ENCODE measurements at regions not wholly inside any gene's neighbourhood (a gene's known extent, or its start where the extent isn't known, plus 50 kb on each side); places are given as distances from the start of the nearest gene placed in this dataset.

DNA sequence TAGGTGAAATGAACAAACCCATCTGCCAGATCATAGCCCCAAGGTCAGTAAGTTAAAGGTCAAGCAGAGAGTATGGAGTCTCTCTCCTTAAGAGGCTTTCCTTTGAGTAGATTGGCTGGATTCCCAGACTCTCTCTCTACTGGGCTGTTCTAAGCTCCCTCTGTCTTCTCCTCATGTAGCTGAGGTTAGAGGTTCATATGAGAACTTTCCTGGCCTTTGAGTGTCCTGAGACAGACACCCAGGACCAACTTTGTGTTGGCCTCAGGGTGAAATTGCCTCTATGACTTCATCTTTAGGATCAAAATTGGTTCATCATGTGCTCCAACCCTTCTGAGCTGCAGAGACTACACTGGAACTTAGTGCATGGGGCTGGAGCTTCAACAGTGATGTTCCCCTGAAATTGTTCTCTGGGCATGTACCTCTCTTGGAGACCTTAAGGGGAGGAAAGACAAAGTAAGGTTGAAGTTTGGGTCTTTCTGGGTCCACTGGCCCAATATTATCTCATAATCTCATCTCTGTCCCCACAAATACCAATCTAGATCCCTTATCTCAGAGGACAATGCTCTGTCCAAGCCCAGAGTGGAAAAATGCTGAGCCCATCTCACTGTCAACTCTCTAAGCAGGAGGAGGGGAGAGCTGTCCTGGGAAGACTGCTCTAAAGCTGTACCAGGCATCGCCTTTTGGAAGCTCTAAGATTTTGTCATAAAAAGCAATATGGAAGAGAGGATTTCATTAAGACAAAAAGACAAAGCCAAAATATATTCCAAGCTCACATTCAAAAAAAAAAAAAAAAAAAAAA is 177.3 kb upstream of the ARL4C start:
- DNase-seq: no peak

DNA sequence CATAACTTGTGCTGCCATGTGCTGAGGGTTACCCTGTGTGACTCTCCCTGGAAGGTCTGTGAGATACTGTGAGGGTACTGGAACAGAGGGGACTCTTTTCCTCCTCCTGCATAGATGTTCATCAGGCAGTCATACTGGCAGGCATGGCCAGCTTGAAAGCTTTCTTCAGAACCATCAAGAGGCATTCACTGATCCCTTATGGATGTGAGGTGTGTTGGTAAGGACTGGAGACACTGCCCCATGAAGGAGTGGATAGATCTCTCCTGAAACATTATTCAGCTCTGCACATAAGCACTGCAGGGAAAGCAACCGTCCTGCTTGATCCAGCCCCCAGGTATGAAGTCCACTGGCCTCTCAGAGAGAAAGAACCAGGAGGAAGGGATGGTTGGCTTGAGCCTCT is 176.6 kb upstream of the ARL4C start:
- DNase-seq: no peak

DNA sequence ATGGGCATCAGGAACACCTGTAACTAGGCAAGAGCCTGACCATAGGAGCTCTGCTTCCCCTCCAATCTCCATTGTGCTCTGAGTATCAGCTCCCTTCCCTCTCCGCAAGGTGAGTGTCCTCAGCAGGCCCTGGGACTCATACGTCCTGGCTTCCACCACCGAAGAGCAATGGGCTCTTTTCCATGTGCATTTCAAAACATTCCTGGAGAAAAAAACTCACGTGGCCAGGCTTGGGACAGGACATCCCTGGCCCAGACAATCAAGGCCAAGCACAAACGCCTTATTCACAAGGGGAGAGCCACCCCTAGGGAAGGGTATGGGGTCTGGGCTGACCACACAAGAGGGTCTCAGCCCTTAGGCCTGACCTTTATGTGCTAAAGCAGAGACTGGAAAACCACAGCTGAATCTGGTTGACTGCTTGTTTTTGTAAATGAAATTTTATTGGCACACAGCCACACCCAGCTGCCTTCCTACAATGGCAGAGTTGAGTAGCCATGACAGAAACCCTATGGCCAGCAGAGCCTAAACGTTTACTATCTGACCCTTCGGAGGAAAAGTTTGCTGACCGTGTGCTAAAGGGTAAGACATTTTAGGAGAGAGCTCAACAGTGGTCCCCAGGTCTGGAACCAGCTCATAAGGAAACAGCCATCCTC is 175.7 kb upstream of the ARL4C start:
- no peak for DNase-seq

DNA sequence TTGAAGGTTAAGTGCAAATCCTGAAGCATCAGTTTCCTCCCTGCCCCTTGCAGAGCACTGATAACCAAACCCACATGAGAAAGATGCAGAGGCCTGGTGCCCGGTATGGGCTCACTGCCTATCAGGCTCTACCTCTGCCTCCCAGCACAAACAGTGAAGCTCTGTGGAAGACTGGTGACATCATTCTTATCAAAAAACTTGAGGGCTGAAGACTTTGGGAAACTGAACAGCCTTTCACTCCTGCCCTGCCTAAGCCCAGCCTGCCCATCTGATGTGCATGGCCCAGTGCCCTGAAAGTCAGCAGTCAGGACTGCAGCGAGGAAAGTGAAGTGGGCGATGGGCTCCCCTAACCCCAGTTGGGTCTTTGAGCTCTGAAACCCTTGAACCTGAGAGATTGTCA is 174.8 kb upstream of the ARL4C start:
- no peak for DNase-seq

DNA sequence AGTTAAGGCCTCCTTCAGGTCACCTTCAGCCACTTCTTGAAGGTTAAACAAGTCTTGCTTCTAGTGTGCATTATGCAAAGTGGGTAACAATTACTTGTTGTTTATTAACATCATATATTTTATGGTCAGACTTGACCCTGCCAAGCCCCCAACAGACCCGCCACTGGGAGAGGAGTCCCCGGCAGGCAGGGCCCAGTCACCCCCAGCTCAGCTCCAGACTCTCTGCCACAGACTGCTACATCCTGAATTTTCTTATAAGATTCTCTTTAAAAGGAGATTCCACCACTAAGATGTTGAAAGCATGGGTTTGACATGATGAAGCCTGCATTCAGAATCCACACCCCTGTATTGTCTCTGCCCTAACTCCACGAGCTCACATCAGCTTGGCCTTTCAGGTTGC is 174.3 kb upstream of the ARL4C start:
- DNase-seq: no peak

DNA sequence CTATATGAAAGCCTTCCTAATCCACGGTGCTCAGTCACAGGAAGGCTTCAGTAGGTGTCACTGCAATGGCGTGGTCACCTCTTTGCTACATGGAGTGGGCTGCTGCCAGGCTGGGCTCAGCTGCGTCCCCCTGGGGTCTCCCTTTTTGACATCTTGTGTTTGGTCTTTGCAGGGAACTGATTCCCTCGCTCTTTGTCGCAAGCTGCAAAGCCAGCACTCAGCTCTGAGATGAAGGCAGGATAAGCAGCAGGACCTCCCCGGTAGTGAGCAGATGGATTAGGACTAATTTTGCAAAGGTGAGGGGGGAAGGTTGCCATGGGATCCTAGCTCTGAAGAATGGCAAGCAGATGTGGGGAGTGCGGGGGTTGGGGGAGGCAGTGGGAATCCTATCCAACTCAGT is 173.9 kb upstream of the ARL4C start:
- DNase-seq: no peak

DNA sequence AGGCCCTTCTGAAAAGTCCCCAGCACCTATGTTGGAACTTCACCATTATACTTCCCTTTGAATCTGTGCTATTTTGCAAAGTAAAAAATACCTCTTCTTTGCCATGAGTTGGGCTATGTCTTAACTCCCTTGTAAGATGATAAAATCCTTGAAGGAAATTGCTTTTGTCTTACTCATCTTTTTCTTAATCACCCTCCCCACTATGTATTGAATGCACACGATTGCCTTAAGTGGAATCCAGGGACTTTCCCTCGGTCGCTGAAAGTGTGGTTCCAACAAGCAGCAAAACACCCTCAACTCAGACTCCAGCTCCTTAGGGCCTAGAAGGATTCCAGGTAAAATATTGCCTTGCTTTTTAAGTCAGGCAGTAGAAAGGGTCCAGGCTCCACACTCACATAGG is 173.2 kb upstream of the ARL4C start:
- no peak for DNase-seq

DNA sequence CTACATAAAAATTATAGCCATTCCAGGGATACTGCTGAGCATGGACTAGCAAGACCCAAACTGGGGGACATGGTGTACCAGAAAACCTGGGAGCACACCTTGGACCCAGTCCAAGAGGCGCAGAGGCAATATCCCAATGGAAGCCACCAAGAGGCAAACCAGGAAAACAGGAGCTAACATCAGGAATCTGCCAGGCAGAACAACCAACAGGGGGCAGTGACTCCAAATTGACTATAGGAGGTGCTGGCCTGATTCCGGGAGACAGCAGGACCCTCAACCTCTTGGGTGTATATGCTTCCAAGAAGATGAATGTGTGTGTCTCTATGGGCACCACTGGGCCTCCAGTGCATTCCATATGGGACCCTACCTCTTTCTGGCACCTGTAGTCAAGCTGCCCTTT is 172.7 kb upstream of the ARL4C start:
- no peak for DNase-seq

DNA sequence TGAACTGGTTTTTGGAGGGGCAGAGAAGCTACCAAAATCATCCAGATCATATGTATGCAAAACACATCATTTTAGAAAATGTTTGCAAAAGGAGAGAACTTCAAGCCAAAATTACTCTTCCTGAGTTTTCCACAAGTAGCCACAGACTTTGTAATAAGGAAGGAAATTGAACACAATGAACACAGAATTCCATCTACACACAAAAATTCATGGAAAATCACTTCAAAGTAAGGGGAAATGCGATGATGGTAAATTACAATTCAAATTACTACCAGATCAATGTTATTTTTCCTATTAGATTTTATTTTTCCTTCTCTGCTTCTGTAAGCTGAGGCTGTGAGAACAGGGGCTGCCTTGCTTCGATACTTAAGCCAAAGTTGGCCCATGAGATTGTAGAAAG is 172.1 kb upstream of the ARL4C start:
- no peak for DNase-seq

DNA sequence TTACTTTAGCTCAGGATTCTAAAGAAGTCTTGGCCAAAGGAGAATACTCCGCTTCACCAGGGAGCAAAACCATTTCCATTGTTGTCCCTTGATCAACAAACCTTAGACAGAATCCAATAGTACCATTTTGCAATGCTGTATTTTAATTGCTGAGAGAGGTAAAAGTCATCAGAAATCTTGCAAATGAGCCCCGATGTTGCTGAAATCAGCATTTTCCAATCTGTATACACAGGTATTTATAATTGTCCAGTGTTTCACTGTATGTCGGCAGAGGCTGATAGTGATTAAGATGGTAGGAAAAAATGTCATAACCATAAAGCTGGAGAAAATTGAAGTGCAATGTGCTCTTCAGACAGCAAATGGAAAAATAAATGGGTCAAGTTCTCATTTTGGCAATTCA is 170.0 kb upstream of the ARL4C start:
- DNase-seq: no peak

DNA sequence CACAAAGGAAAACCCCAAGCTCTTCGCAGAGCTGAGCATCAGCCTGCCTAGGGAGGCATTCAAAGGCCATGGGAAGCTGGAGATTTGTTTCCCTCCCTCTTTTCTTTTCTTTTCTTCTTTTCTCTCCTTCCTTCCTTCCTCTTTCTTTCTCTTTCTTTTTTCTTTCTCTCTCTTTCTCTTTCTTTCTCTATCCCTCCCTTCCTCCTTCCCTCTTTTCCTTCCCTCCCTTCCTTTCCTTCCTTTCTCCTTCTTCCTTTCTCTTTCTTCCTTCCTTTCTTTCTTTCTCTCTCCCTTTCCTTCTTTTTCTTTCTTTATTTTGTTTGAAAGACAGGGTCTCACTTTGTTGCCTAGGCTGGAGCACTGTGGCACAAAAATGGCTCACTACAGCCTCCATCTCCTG is 168.4 kb upstream of the ARL4C start:
- no peak for DNase-seq

DNA sequence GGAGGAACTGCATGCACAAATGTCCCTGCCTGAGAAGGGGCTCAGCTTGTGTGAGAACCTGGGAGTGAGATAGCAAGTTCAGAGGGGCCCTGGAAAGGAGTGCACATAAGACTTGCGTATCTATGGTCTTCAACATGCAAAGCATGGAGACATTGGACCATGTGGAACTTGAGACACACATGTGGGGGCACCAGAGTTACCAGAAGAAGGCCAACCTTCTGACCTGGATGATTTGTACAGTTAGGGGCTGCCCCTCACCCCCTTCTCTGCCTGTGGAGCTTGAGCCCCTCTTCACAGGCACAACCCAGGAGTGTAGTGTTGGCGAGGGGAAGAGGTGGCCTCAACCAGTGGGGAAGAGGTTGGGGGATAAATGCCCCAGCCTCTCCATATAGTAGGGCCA is 165.0 kb upstream of the ARL4C start:
- DNase-seq: no peak

DNA sequence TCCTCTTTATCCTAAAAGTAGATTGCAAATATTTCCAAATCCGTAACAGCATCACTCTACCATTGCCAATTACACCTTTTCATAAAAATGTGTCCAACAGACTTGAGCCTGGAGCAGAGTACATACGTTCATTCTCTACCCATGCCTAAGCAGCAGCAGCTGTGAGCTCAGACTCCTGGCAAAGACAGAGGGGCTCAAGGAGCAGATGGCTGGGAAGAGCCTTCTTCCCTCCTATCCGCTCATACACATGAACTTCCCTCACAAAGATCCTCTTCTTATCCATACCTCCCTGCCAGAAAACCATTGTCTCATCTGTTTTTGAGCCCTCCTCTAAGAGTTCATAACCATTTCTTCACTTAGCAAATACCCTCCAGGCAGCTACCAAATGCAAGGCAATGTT is 164.3 kb upstream of the ARL4C start:
- DNase-seq: no peak

DNA sequence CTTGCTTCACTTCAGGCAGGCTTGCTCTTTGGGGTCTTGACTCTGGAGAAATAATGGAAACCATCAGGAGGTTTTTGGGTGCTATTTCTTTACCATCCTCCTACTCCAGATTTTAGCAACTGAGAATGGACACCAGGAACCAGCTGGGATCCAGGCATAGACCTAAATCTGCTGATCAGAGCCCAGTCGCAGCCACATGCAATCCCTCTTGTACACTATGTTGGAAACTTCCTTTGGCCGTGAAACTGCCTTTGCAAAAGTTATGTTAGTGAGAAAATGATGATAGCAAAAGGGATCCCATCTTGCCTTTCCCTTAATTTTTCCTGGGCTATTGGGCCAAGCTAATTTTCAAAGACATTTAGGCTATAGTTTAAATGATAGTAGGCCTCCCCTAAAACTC is 158.8 kb upstream of the ARL4C start:
- no peak for DNase-seq

DNA sequence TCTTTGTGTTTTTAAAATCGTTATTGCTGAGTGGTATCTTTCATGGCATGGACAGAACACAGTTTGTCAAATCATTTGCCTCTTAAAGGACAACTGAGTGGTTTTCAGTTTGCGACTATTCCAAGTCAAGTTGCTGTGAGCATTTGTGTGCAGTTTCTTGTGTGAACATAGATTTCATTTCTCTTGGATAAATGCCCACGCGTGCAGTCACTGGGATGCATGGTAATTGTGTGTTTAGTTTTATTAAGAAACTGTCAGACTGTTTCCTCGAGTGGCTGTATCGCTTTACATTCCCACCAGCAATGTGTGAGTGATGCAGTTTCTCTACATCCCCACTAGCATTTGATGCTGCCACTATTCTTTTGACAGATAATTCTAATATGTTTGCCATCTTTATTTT is 154.0 kb upstream of the ARL4C start:
- no peak for DNase-seq

DNA sequence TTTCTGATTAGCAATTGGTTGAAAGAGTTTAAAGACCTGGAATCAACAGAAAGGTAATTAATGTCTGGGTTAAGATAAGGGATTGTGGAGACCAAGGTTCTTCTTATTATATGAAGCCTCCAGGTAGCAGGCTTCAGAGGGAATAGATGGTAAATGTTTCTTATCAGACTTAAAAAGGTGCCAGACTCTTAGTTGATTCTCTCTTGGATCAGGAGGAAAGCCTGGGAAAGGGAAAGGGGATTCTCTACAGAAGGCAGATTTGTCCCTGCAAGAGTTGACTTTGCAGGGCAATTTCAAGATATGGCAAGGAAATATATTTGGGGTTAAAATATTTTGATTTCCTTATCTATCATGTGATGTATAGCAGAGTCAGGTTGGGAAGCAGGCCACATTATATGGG is 153.1 kb upstream of the ARL4C start:
- no peak for DNase-seq

DNA sequence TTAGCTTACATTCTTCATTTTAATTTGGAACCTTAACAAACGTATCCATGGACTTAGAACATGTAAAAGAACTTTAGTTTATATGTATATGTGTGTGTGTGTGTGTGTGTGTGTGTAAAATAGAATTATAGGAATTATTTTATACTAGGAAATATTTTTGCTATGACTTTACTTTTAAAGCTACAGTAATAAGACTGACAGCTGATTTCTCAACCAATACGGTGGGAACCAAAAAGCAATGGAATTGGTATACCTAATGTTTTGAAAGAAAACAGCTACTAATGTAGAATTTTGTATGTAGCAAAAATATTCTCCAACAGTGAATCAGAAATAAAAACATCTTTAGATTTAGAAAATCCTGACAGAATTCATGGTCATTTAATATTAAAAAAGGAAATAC is 146.5 kb upstream of the ARL4C start:
- no peak for DNase-seq

DNA sequence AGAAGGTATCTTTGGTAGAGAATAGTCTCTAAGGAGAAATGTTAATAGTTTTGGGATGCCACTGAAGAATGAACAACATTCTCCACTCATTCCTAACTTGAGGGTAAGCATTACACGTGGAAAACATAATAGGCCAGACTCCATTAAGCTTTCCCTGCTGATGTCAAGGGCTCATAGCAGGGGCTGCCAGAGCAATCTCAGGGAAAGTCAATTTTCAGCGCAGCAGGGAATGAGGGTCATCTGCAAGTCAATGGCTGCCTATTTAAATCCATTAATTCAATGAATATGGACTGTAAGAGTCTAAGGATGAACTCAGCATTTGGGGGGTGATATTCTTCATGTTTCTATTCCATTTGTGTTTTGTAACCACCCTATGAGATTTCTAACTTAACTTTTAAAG is 144.2 kb upstream of the ARL4C start:
- no peak for DNase-seq

DNA sequence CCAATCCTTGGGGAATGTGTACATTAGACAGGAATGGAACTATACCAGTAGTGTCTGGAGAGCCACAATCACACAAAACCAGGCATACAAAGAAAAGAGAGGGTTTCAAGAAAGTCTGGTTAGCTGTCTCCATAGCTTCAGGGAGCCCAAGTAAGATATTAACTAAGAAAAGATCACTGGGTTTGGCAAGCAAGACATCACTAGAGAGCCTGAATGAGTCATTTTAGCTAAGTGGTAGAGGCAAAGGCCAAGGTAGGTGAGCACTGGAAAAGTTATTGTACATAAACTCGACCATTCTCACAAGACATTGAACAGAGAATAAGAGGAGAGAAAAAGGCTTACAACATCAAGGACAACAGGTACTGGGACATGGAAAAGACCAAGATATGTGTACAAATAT is 143.8 kb upstream of the ARL4C start:
- DNase-seq: no peak

DNA sequence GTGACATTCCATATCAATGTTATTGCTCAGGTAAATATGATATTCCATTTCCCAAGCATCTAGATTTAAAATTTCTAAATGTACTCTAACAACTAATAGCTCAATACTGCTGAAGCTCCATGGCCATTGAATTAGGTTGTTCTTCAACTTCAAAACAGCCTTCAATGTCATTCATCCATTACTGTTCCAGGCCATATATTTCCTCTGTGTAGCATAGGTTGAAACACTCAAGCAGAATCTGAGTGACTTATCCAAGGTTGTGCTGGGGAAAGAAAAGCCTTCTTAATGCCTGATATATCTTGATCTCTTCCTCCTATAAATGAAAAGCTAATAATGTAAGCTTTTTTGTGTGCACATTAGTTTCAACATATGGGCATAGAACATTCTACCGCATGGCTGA is 142.1 kb upstream of the ARL4C start:
- DNase-seq: no peak

DNA sequence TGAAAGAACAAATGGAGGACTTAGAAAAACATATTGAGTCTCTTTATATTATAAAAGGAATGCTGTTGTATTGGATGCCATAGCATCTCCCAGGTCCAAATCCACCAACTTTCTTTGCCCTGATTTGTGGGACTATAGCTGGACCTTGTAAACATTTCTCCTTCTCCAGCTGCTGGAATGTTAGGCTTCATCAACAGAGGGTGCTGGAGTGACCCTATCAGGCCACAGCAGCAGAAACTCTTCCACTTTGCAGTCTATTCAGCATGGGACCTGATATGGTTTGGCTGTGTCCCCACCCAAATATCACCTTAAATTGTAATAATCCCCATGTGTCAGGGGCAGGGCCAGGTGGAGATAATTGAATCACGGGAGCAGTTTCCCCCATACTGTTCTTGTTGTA is 138.4 kb upstream of the ARL4C start:
- no peak for DNase-seq

DNA sequence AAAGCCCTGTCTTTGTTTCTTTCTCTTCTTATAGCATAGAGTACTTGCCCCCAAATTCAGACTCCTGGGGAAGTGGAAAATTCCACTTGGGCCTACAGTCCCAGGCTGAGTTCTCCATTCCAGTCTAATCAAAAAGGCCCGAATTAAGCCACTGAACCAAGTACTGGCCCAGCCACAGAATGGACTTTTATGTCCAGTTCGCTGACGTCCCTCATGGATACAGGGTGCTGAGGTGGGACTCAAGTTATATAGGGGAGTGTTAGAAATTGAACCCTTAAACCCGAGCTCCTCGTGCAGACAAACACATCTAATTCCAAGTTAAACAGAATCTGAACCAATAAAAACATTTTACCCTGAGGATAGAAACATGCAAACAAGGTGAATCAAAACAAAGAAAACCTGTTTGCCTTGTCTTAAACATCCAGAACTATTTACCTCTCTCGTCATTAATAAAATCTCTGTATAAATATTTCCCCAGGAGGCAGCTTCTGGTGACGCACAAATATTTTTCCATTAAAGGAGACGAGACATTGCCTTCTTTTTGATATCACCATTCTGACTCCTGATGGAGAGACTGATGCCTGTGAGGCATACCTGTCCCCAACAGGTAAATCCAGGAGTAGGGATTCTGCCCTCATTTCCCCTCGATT is 136.8 kb upstream of the ARL4C start:
- no peak for DNase-seq

DNA sequence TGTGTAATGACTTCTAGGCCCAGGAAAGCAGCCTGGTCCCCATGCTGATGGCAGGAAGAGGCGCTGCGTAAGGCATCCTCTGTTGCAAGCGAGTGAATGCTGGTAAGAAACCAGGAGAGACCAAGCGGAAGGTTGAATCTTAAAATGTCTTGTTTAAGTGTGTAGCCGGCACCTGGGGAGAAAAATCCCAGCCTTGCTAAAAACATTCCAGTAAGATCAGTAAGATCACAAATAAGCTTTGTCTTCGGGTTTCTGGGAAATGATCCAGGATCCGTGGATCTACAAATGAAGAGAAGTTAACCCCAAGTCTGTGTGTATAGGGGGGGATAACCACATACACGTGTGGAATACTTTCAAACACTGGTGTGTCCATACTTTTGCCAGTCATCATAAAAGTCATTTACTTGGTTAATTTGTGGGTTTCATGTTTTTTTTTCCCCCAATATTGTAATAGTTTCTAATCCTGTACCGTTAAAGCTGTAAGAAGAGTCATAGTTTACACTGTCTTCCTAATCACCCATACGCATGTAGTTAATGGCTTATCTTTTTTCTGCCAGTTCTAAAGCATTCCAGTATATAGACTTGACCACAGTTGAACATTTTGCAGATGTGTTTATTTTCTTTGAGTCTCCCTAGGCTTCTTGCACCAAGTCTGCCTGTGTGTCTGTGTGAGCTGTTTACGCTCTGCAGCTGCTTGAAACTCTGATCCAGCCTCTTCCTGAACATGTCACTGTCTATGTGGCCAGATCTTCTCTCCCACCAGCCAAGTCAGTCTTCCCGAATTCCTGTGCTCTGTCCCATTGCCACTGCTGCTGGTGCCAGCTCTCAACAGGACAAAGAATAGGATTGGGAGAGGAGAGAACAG is 135.9 kb upstream of the ARL4C start:
- no peak for DNase-seq
